ENCODE measurements at regions not wholly inside any gene's neighbourhood (a gene's known extent, or its start where the extent isn't known, plus 50 kb on each side); places are given as distances from the start of the nearest gene placed in this dataset.

DNA sequence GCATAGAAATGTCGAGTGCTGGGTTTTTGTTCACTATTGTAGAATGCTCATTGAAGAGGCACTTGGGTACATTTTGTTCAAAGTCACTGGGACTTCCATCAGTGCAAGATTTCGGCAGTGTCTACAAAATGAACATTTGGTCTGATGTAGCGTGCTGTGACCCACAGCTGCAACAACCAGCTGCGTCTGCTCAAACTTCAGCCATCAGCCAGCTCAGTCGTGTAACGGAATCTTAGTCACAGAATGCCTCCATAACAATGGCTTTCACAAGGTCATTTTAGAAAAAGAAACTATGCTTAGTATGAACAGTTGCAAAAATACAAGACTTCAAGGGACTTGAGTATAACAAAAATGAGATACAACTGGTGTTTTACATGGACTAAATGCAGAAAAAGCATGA is 828.1 kb upstream of the GRAMD2B start:
- H3K4me3 ChIP-seq (ENCODE audit: insufficient read depth, low read depth, low read length) = no peak overlapping the region
- H3K4me1 ChIP-seq (ENCODE audit: control insufficient read depth, insufficient read depth, low read length) = peaks cover 4% of the 10 kb centered on the region
- H3K27me3 ChIP-seq (ENCODE audit: control insufficient read depth, insufficient read depth, low read length, poor library complexity, severe bottlenecking) = no peaks in the 10 kb centered on the region
- H3K36me3 ChIP-seq (ENCODE audit: control insufficient read depth, insufficient read depth, low read length) = no peaks in the 10 kb centered on the region
- WGBS, 2 experiments = 74 to 86% methylated on average over 6 of the region's 6 CpGs
- H3K9me3 ChIP-seq (ENCODE audit: control insufficient read depth, low read length) = no peaks in the 10 kb centered on the region
- no peak overlapping the region for H3K27ac ChIP-seq (ENCODE audit: insufficient read depth, low read depth, low read length, poor library complexity, severe bottlenecking)

DNA sequence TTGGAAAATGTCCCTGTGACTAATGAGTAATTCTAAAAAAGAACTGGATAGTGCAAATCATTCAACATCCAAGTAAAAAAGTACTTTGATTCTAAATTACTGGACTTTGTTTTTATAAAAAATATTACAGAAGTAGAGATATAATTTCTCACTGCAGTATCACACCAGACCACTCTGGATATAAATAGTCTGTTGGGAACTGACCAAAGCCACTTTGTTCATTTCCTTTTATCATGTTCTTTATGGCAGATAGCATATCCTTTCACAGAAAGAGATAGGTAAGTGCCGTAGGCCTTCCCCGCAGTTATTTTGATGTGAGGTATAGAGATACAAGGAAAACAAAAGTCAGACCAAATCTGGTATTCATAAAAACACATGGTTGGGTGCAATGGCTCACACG is 827.4 kb upstream of the GRAMD2B start:
- Histone ChIP-seq H3K27me3 (ENCODE audit: control insufficient read depth, insufficient read depth, low read length, poor library complexity, severe bottlenecking) (no peaks in the 10 kb centered on the region), H3K4me1 (ENCODE audit: control insufficient read depth, insufficient read depth, low read length) (peaks cover 2% of the 10 kb centered on the region), H3K27ac (ENCODE audit: insufficient read depth, low read depth, low read length, poor library complexity, severe bottlenecking) (no peak overlapping the region), H3K9me3 (ENCODE audit: control insufficient read depth, low read length) (no peaks in the 10 kb centered on the region), H3K4me3 (ENCODE audit: insufficient read depth, low read depth, low read length) (no peak overlapping the region), H3K36me3 (ENCODE audit: control insufficient read depth, insufficient read depth, low read length) (no peaks in the 10 kb centered on the region)
- 94 to 97% methylated on average over 3 of the region's 3 CpGs for WGBS, 2 experiments

DNA sequence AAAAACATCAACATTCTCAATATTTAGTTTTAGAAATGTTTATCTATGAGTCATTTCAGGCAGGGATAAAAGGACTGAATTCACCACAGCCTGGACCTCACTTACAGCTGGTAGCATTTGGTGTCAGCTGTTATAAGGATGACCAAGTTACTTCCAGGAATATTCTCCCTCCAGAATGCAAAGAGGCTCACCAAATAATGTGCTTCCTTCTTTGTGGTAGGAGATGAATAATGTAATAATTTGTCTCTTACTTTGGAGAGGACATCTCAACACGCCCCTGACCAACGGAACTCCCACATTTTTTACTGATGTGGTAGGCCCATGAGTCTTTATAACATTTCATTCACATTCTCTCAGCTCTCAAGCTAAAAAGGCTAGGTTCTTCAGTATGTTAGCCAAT is 825.9 kb upstream of the GRAMD2B start:
- WGBS, 2 experiments = 83 to 100% methylated on average over 2 of the region's 2 CpGs
- no peak overlapping the region for H3K4me3 ChIP-seq (ENCODE audit: insufficient read depth, low read depth, low read length)
- no peaks in the 10 kb centered on the region for H3K4me1 ChIP-seq (ENCODE audit: control insufficient read depth, insufficient read depth, low read length)
- H3K27me3 ChIP-seq (ENCODE audit: control insufficient read depth, insufficient read depth, low read length, poor library complexity, severe bottlenecking) = no peaks in the 10 kb centered on the region
- H3K9me3 ChIP-seq (ENCODE audit: control insufficient read depth, low read length) = no peaks in the 10 kb centered on the region
- H3K36me3 ChIP-seq (ENCODE audit: control insufficient read depth, insufficient read depth, low read length) = no peaks in the 10 kb centered on the region
- H3K27ac ChIP-seq (ENCODE audit: insufficient read depth, low read depth, low read length, poor library complexity, severe bottlenecking) = no peak overlapping the region

DNA sequence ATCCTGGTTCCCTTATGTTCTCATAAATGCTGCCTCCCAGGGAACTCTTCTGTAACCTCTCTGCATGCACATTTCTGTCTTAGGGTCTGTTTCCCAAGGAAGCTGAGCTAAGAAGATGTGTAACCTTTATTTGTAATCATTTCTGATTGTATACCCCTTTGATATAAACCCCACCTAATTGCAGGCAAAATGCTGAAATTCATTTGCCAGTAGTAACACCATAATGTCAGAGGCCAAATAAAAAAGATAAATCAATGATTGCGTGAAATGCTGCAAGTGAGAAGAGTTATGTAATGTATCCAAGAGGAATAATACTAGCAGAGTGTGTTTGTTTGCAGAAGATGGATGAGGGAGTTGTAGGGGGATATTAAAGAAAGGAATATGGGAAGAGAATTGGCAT is 822.6 kb upstream of the GRAMD2B start:
- Histone ChIP-seq H3K27ac (ENCODE audit: insufficient read depth, low read depth, low read length, poor library complexity, severe bottlenecking) (no peak overlapping the region), H3K27me3 (ENCODE audit: control insufficient read depth, insufficient read depth, low read length, poor library complexity, severe bottlenecking) (no peaks in the 10 kb centered on the region), H3K9me3 (ENCODE audit: control insufficient read depth, low read length) (no peaks in the 10 kb centered on the region), H3K4me3 (ENCODE audit: insufficient read depth, low read depth, low read length) (no peak overlapping the region), H3K36me3 (ENCODE audit: control insufficient read depth, insufficient read depth, low read length) (no peaks in the 10 kb centered on the region), H3K4me1 (ENCODE audit: control insufficient read depth, insufficient read depth, low read length) (no peaks in the 10 kb centered on the region)
- WGBS, 2 experiments = 92 to 99% methylated on average over 1 of the region's 1 CpG

DNA sequence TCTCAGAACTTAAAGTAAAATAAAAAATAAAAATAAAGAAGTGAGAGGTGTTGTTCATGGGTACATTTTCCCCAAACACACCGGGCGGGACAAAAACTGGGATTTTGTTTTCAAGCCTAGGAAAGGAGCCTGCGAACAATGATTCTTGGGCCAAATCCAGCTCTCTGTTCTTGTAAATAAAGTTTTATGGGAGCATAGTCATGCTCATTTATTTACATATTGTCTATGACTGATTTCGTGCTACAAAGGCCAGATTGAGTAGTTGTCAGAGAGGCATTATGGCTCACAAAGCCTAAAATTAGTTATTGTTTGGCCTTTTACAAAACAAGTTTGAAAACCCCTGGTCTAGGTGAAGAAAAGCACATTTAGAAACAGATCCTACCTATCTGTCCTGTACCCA is 821.0 kb upstream of the GRAMD2B start:
- H3K36me3 ChIP-seq (ENCODE audit: control insufficient read depth, insufficient read depth, low read length) = no peaks in the 10 kb centered on the region
- no peak overlapping the region for H3K4me3 ChIP-seq (ENCODE audit: insufficient read depth, low read depth, low read length)
- no peaks in the 10 kb centered on the region for H3K4me1 ChIP-seq (ENCODE audit: control insufficient read depth, insufficient read depth, low read length)
- H3K9me3 ChIP-seq (ENCODE audit: control insufficient read depth, low read length) = no peaks in the 10 kb centered on the region
- 94 to 100% methylated on average over 4 of the region's 4 CpGs for WGBS, 2 experiments
- H3K27ac ChIP-seq (ENCODE audit: insufficient read depth, low read depth, low read length, poor library complexity, severe bottlenecking) = no peak overlapping the region
- no peaks in the 10 kb centered on the region for H3K27me3 ChIP-seq (ENCODE audit: control insufficient read depth, insufficient read depth, low read length, poor library complexity, severe bottlenecking)

DNA sequence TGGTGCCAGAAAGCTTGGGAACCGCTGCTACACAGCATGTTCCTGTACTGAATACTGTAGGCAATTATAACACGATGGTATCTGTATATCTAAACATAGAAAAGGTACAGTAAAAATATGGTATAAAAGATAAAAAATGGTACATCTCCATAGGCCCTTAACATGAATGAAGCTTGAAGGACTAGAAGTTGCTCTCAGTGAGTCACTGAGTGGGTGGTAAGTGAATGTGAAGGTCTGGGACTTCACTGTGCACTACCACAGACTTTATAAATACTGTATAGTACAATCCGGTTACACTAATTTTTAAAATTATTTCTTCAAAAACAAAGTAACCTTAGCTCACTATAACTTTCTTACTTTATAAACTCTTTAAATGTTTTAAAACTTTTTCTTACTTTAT is 819.9 kb upstream of the GRAMD2B start:
- Histone ChIP-seq H3K4me3 (ENCODE audit: insufficient read depth, low read depth, low read length) (no peak overlapping the region), H3K36me3 (ENCODE audit: control insufficient read depth, insufficient read depth, low read length) (no peaks in the 10 kb centered on the region), H3K9me3 (ENCODE audit: control insufficient read depth, low read length) (no peaks in the 10 kb centered on the region), H3K27ac (ENCODE audit: insufficient read depth, low read depth, low read length, poor library complexity, severe bottlenecking) (no peak overlapping the region), H3K27me3 (ENCODE audit: control insufficient read depth, insufficient read depth, low read length, poor library complexity, severe bottlenecking) (no peaks in the 10 kb centered on the region), H3K4me1 (ENCODE audit: control insufficient read depth, insufficient read depth, low read length) (no peaks in the 10 kb centered on the region)
- WGBS, 2 experiments = 100% methylated on average over 3 of the region's 3 CpGs

DNA sequence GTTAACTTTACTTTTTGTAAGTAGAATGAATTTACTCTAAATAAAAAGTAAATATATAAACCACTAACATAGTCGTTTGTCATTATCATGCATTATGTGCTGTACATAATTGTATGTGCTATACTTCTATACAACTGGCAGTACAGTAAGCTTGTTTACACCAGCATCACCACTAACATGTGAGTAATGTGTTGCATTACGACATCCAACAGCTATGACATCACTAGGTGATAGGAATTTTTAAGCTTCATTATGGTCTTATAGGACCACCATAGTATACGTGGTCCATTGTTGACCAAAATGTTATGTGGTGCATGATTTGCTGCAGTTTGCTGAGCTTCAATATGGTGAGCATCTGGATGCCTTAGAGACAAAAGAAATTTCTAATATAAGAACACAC is 819.1 kb upstream of the GRAMD2B start:
- WGBS, 2 experiments = 95 to 100% methylated on average over 2 of the region's 3 CpGs
- Histone ChIP-seq H3K4me3 (ENCODE audit: insufficient read depth, low read depth, low read length) (no peak overlapping the region), H3K36me3 (ENCODE audit: control insufficient read depth, insufficient read depth, low read length) (no peaks in the 10 kb centered on the region), H3K4me1 (ENCODE audit: control insufficient read depth, insufficient read depth, low read length) (no peaks in the 10 kb centered on the region), H3K27ac (ENCODE audit: insufficient read depth, low read depth, low read length, poor library complexity, severe bottlenecking) (no peak overlapping the region), H3K27me3 (ENCODE audit: control insufficient read depth, insufficient read depth, low read length, poor library complexity, severe bottlenecking) (no peaks in the 10 kb centered on the region), H3K9me3 (ENCODE audit: control insufficient read depth, low read length) (no peaks in the 10 kb centered on the region)

DNA sequence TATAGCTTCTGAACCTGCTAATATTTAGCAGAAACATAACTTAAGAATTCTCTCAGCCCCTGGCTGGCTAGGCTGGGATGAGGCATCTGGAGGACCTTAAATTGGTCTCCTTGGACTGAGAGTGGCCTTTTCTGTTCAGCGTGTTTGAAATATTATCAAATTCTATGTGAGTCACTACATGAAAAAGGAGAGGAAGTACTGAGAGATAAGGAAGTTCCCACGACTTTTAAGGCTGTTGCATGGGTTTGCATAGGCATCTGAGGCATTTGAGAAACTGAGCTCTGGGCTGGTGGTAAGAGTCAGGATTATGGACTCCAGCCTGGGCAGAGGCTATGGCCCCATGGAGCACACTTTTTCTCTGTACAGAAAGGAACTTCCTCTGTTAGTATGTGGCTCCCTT is 816.2 kb upstream of the GRAMD2B start:
- Histone ChIP-seq H3K27ac (ENCODE audit: insufficient read depth, low read depth, low read length, poor library complexity, severe bottlenecking) (no peak overlapping the region), H3K27me3 (ENCODE audit: control insufficient read depth, insufficient read depth, low read length, poor library complexity, severe bottlenecking) (no peaks in the 10 kb centered on the region), H3K4me1 (ENCODE audit: control insufficient read depth, insufficient read depth, low read length) (no peaks in the 10 kb centered on the region), H3K36me3 (ENCODE audit: control insufficient read depth, insufficient read depth, low read length) (no peaks in the 10 kb centered on the region), H3K4me3 (ENCODE audit: insufficient read depth, low read depth, low read length) (no peak overlapping the region), H3K9me3 (ENCODE audit: control insufficient read depth, low read length) (no peaks in the 10 kb centered on the region)
- WGBS, 2 experiments = 88 to 93% methylated on average over 2 of the region's 2 CpGs

DNA sequence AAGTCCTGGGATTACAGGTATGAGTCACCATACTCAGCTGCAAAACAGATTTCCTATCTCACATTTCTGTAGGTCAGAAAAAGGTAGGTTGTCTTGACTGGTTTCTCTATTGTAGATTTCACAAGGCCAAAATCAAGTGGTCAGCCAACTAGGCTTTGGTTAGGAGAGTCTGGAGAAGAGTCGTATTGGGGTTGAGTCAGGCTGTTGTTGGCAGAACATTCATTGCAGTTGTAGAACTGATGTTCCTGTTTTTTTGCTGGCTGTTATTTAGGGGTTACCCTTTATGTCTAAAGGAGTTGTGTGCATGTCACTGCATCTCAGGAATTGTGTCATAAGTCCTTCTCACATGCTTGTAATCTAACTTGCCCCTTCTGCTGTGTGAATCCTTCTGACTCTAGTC is 814.2 kb upstream of the GRAMD2B start:
- H3K36me3 ChIP-seq (ENCODE audit: control insufficient read depth, insufficient read depth, low read length) = no peaks in the 10 kb centered on the region
- no peaks in the 10 kb centered on the region for H3K9me3 ChIP-seq (ENCODE audit: control insufficient read depth, low read length)
- WGBS, 2 experiments = 94 to 100% methylated on average over 1 of the region's 1 CpG

DNA sequence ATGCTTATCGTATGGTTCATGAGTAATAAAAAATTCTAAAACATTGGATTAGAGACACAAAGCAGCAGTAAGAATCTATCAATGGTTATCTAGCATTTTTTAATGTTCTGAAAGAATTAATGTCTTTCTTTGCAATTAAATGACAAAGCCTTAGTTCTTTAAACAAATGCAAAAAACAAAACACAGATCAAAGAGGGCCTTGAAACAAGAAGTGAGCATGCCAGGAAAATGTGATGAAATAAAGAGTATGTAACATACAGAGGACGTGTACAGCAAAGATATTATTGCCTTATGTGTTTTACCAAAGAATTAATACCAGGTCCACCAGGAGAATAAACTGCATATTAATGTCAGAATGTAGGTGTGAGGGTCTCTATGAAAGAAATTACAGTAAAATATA is 812.3 kb upstream of the GRAMD2B start:
- no peaks in the 10 kb centered on the region for H3K27me3 ChIP-seq (ENCODE audit: control insufficient read depth, insufficient read depth, low read length, poor library complexity, severe bottlenecking)
- H3K36me3 ChIP-seq (ENCODE audit: control insufficient read depth, insufficient read depth, low read length) = no peaks in the 10 kb centered on the region
- 86 to 100% methylated on average over 2 of the region's 2 CpGs for WGBS, 2 experiments
- no peak overlapping the region for H3K27ac ChIP-seq (ENCODE audit: insufficient read depth, low read depth, low read length, poor library complexity, severe bottlenecking)
- H3K4me3 ChIP-seq (ENCODE audit: insufficient read depth, low read depth, low read length) = no peak overlapping the region
- H3K4me1 ChIP-seq (ENCODE audit: control insufficient read depth, insufficient read depth, low read length) = no peaks in the 10 kb centered on the region
- no peaks in the 10 kb centered on the region for H3K9me3 ChIP-seq (ENCODE audit: control insufficient read depth, low read length)

More for the DNA sequence above, 814.2 kb upstream of the GRAMD2B start:
- no peaks in the 10 kb centered on the region for H3K27me3 ChIP-seq (ENCODE audit: control insufficient read depth, insufficient read depth, low read length, poor library complexity, severe bottlenecking)
- H3K27ac ChIP-seq (ENCODE audit: insufficient read depth, low read depth, low read length, poor library complexity, severe bottlenecking) = no peak overlapping the region
- no peak overlapping the region for H3K4me3 ChIP-seq (ENCODE audit: insufficient read depth, low read depth, low read length)
- no peaks in the 10 kb centered on the region for H3K4me1 ChIP-seq (ENCODE audit: control insufficient read depth, insufficient read depth, low read length)

DNA sequence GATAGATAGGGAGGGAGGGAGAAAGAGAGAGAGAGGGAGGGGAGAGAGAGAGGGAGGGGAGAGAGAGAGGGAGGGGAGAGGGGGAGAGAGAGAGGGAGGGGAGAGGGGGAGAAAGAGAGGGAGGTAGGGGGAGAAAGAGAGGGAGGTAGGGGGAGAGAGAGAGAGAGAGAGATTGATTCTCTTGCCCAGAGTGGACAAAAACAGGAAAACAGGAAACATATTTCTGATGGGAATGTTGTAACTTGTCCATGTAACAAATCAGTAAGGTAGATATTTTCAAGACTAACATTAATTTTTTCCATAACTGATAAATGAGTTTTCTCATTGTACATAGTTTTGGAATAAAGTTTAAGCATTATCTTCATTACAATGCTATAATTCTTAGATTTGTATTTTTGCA is 811.7 kb upstream of the GRAMD2B start:
- Histone ChIP-seq H3K36me3 (ENCODE audit: control insufficient read depth, insufficient read depth, low read length) (no peaks in the 10 kb centered on the region), H3K27me3 (ENCODE audit: control insufficient read depth, insufficient read depth, low read length, poor library complexity, severe bottlenecking) (no peaks in the 10 kb centered on the region), H3K4me3 (ENCODE audit: insufficient read depth, low read depth, low read length) (no peak overlapping the region), H3K4me1 (ENCODE audit: control insufficient read depth, insufficient read depth, low read length) (no peaks in the 10 kb centered on the region), H3K27ac (ENCODE audit: insufficient read depth, low read depth, low read length, poor library complexity, severe bottlenecking) (no peak overlapping the region), H3K9me3 (ENCODE audit: control insufficient read depth, low read length) (no peaks in the 10 kb centered on the region)

Measured in ectodermal cell (in vitro differentiated cells).